ENCODE measurements at regions not wholly inside any gene's neighbourhood (a gene's known extent, or its start where the extent isn't known, plus 50 kb on each side); places are given as distances from the start of the nearest gene placed in this dataset.
A peak's percentile ranks its signal among the peaks of the same experiment; 100 is the strongest.

- TF ChIP-seq NFIC (IDR thresholded peaks at IDR 0.05) (peak; percentile 87), E2F6 (IDR thresholded peaks at IDR 0.05; ENCODE audit: borderline replicate concordance in 1 of 2, extremely low read depth in 1 of 2, insufficient read depth in 1 of 2, insufficient read length in 1 of 2, low read depth in 1 of 2, low read length in 1 of 2, poor library complexity in 1 of 2, severe bottlenecking in 1 of 2) (peak; percentile 20 to 72), L3MBTL2 (IDR thresholded peaks at IDR 0.05) (peak; percentile 82)
Measured at GRCh38 chr4:1502976-1503375, 96.7 kb upstream of the NKX1-1 start (continued).

GRCh38 chr4:1502501-1502886 is 96.3 kb upstream of the NKX1-1 start:
- H3K9me3 ChIP-seq (replicated peaks; ENCODE audit: control insufficient read depth, insufficient read depth, low read depth, low read length): no peaks in the 10 kb centered on the region
- no peaks in the 10 kb centered on the region for H3K36me3 ChIP-seq (ENCODE audit: control insufficient read depth, insufficient read depth, low read length)
- no peak for FAIRE-seq
- peaks cover 0 to 35% of the 10 kb centered on the region in 2 experiments; a peak in 3 of 5 replicates for H3K27me3 ChIP-seq (ENCODE audit: control insufficient read depth in 2 of 2, insufficient read depth in 2 of 2, low read length in 2 of 2)
- ChIA-PET POLR2A (interaction anchor here (0.7 kb wide), 1 partner anchor 386 kb away, joined by 3 read pairs; no protein-coding TSS in a partner anchor), CTCF (ENCODE audit: low intra/inter-chr PET ratio) (no interaction called here)
- TF ChIP-seq SP2 (IDR thresholded peaks at IDR 0.05; ENCODE audit: extremely low read depth, low read depth, low read length, poor library complexity, severe bottlenecking) (no peak), ZNF511 (CRISPR knock-in tag; IDR thresholded peaks at IDR 0.05) (0 out of 2 replicates have a peak, but pooled peaks have one; percentile 22)
- peaks cover 0 to 43% of the 10 kb centered on the region in 2 experiments; a peak in 2 of 5 replicates for H3K4me1 ChIP-seq (replicated peaks in 1 of 2; ENCODE audit: control insufficient read depth in 2 of 2, insufficient read depth in 2 of 2, low read length in 2 of 2)
- whole genome bisulfite sequencing (ENCODE audit: insufficient coverage, low coverage, missing lambda C conversion rate): 15% methylated on average over 13 of the region's 16 CpGs
- no peak overlapping the region for H2AFZ ChIP-seq (ENCODE audit: low read depth, low read length)
- no peak for ATAC-seq
- H3K4me3 ChIP-seq: no peak overlapping the region
- no peaks in the 10 kb centered on the region for H3K79me2 ChIP-seq (ENCODE audit: control insufficient read depth, insufficient read depth, low read length)
- no peaks in the 10 kb centered on the region for H4K20me1 ChIP-seq (replicated peaks; ENCODE audit: control insufficient read depth, insufficient read depth, low read length)
- no peak for DNase-seq (ENCODE audit: extremely low read depth in 1 of 4, low spot score in 3 of 4)
- H3K9me1 ChIP-seq (ENCODE audit: control insufficient read depth, insufficient read depth, low read length): no peaks in the 10 kb centered on the region
- intact Hi-C loops (cut with micrococcal nuclease): no loop called here
- no peak overlapping the region for H3K27ac ChIP-seq (ENCODE audit: extremely low read depth, low read depth, low read length)
- no peak overlapping the region; a peak in 1 of 4 replicates for H3K9ac ChIP-seq (ENCODE audit: insufficient read depth in 1 of 2, low read depth in 2 of 2, low read length in 2 of 2)
- no peak overlapping the region for H3K4me2 ChIP-seq (ENCODE audit: insufficient read depth, low read length)
- in situ Hi-C loops (cut with MboI): no loop called here
- no TSS peak for BruUV-seq (replicated peaks)

All from K562 (cell line).